ENCODE measurements at regions not wholly inside any gene's neighbourhood (a gene's known extent, or its start where the extent isn't known, plus 50 kb on each side); places are given as distances from the start of the nearest gene placed in this dataset.

DNA sequence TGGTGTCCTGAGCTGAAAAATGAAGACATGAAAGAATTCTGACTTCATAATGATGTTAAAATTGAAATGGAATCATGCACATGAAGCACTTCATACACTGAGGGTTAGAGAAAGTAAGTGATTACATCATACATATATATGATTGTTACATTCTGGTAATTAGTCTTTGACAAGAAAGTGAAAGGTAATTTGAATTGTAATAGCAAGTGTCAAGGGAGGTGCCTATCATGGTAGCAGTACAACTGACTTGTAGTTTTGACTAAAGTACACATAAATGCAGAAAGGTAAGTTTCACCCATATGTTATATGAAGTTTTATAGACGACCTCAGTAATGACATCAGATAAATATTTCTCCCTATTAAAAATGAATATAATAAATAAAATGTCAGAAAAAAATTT lies 1325.0 kb upstream of the GOT2 start:
- TF ChIP-seq, protein P1, sequence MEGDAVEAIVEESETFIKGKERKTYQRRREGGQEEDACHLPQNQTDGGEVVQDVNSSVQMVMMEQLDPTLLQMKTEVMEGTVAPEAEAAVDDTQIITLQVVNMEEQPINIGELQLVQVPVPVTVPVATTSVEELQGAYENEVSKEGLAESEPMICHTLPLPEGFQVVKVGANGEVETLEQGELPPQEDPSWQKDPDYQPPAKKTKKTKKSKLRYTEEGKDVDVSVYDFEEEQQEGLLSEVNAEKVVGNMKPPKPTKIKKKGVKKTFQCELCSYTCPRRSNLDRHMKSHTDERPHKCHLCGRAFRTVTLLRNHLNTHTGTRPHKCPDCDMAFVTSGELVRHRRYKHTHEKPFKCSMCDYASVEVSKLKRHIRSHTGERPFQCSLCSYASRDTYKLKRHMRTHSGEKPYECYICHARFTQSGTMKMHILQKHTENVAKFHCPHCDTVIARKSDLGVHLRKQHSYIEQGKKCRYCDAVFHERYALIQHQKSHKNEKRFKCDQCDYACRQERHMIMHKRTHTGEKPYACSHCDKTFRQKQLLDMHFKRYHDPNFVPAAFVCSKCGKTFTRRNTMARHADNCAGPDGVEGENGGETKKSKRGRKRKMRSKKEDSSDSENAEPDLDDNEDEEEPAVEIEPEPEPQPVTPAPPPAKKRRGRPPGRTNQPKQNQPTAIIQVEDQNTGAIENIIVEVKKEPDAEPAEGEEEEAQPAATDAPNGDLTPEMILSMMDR (IDR thresholded peaks at IDR 0.05; ENCODE audit: poor library complexity): no peak
- TF ChIP-seq EZH2 (IDR thresholded peaks at IDR 0.05; ENCODE audit: borderline replicate concordance) (no peak), EZH2phosphoT487 (IDR thresholded peaks at IDR 0.05; ENCODE audit: low read depth, severe bottlenecking, unreplicated experiment) (no peak)

Measured in hepatocyte (in vitro differentiated cells).